Retinal pigment epithelial cell (primary cell): ENCODE measurements at regions not wholly inside any gene's neighbourhood (a gene's known extent, or its start where the extent isn't known, plus 50 kb on each side); places are given as distances from the start of the nearest gene placed in this dataset.
"Not testable (repeated sequence)": the region's sequence is repeated elsewhere in the genome, so short reads cannot be mapped to it uniquely, and the experiment has no call there.

ENCODE experiments used
- DNase-seq: peaks from one replicate; pipeline ENCODE4 v3.0.0-alpha.2; 2010; ENCODE audit warnings: low read depth
- H3K4me3 ChIP-seq: 2 replicates; pipeline ENCODE4 v1.5.1; 2011; ENCODE audit warnings: mild to moderate bottlenecking, low read length, control low read depth, moderate library complexity
- CTCF ChIP-seq: conservative IDR thresholded peaks from 2 replicates; pipeline ENCODE4 v1.5.1; 2011; ENCODE audit warnings: low read depth, low read length, control low read depth, inconsistent platforms

GRCh38 chr2:179385756-179386155 is 121.1 kb upstream of the SESTD1 start:
- not testable (repeated sequence) for DNase-seq

GRCh38 chr2:179383975-179384374 is 119.3 kb upstream of the SESTD1 start:
- DNase-seq: no peak
- TF ChIP-seq CTCF: no peak
- H3K4me3 ChIP-seq: no peak overlapping the region

More at GRCh38 chr2:179385756-179386155, 121.1 kb upstream of the SESTD1 start:
- not testable (repeated sequence) for H3K4me3 ChIP-seq

GRCh38 chr2:179377296-179377695 is 112.7 kb upstream of the SESTD1 start:
- H3K4me3 ChIP-seq: no peak overlapping the region
- TF ChIP-seq CTCF: no peak
- DNase-seq: no peak

GRCh38 chr2:179376881-179377280 is 112.2 kb upstream of the SESTD1 start:
- no peak overlapping the region for H3K4me3 ChIP-seq
- no peak for DNase-seq
- no peak for TF ChIP-seq CTCF

- no peak for TF ChIP-seq CTCF
- H3K4me3 ChIP-seq: no peak overlapping the region
- no peak for DNase-seq
Measured at GRCh38 chr2:179373816-179374215, 109.2 kb upstream of the SESTD1 start.

- not testable (repeated sequence) for DNase-seq, H3K4me3 ChIP-seq
Measured at GRCh38 chr2:179365561-179365960, 100.9 kb upstream of the SESTD1 start.

- DNase-seq: no peak
- H3K4me3 ChIP-seq: no peak overlapping the region
- no peak for TF ChIP-seq CTCF
Measured at GRCh38 chr2:179355881-179356280, 91.2 kb upstream of the SESTD1 start.

GRCh38 chr2:179354739-179355537 is 90.3 kb upstream of the SESTD1 start:
- DNase-seq: no peak
- TF ChIP-seq CTCF: peak; percentile 56
- H3K4me3 ChIP-seq: no peak overlapping the region
